Astrocyte (in vitro differentiated cells and primary cell): ENCODE measurements at regions not wholly inside any gene's neighbourhood (a gene's known extent, or its start where the extent isn't known, plus 50 kb on each side); places are given as distances from the start of the nearest gene placed in this dataset.

Experiments used
- DNase-seq: peaks from one replicate; pipeline ENCODE4 v3.0.0-alpha.2; 2010; ENCODE audit warnings: low read depth
- FAIRE-seq: peaks from 2 replicates; lab custom pipeline; 2011; peaks lifted over from hg19 to GRCh38; lab: Jason Lieb, UNC
- H2AFZ ChIP-seq: 2 replicates; pipeline ENCODE4 v1.6.0; 2012; ENCODE audit warnings: low read depth, low read length, inconsistent platforms
- H3K27ac ChIP-seq: 2 replicates; pipeline ENCODE4 v1.5.1; 2011; ENCODE audit warnings: low read depth, low read length, inconsistent platforms
- H3K27me3 ChIP-seq: 2 replicates; pipeline ENCODE4 v1.6.0; 2011; ENCODE audit warnings: low read length, inconsistent platforms; ENCODE audit not compliant: insufficient read depth
- H3K36me3 ChIP-seq: 2 replicates; pipeline ENCODE4 v1.5.1; 2011; ENCODE audit warnings: low read length, inconsistent platforms; ENCODE audit not compliant: insufficient read depth
- H3K4me1 ChIP-seq: 2 replicates; pipeline ENCODE4 v1.5.1; 2011; ENCODE audit warnings: low read length, inconsistent platforms; ENCODE audit not compliant: insufficient read depth
- H3K4me2 ChIP-seq: 2 replicates; pipeline ENCODE4 v1.6.0; 2012; ENCODE audit warnings: low read length, inconsistent platforms
- H3K4me3 ChIP-seq: 2 replicates; pipeline ENCODE4 v1.5.1; 2011; ENCODE audit warnings: low read depth, mild to moderate bottlenecking, low read length, inconsistent platforms; ENCODE audit not compliant: insufficient read depth
- H3K79me2 ChIP-seq: 2 replicates; pipeline ENCODE4 v1.6.0; 2012; ENCODE audit warnings: mild to moderate bottlenecking, low read length, inconsistent platforms; ENCODE audit not compliant: insufficient read depth
- H3K9ac ChIP-seq: 2 replicates; pipeline ENCODE4 v1.6.0; 2012; ENCODE audit warnings: mild to moderate bottlenecking, low read length, inconsistent platforms
- H3K9me3 ChIP-seq: 2 replicates; pipeline ENCODE4 v1.5.1; 2012; ENCODE audit warnings: low read depth, mild to moderate bottlenecking, low read length, inconsistent platforms; ENCODE audit not compliant: insufficient read depth
- H4K20me1 ChIP-seq: 2 replicates; pipeline ENCODE4 v1.6.0; 2012; ENCODE audit warnings: low read length, inconsistent platforms; ENCODE audit not compliant: insufficient read depth
- H3K27ac Mint-ChIP-seq: one replicate; pipeline ENCODE4 v1.8.0; 2021; ENCODE audit warnings: mild to moderate bottlenecking, mixed read lengths; ENCODE audit not compliant: unreplicated experiment
- H3K27me3 Mint-ChIP-seq: one replicate; pipeline ENCODE4 v1.8.0; 2021; ENCODE audit warnings: low read depth, mixed read lengths; ENCODE audit not compliant: unreplicated experiment
- H3K36me3 Mint-ChIP-seq: one replicate; pipeline ENCODE4 v1.8.0; 2021; ENCODE audit warnings: low read depth, mixed read lengths; ENCODE audit not compliant: unreplicated experiment
- H3K4me1 Mint-ChIP-seq: one replicate; pipeline ENCODE4 v1.8.0; 2021; ENCODE audit warnings: low read depth, mixed read lengths; ENCODE audit not compliant: unreplicated experiment
- H3K4me3 Mint-ChIP-seq: one replicate; pipeline ENCODE4 v1.8.0; 2021; ENCODE audit warnings: mild to moderate bottlenecking, moderate library complexity, mixed read lengths; ENCODE audit not compliant: unreplicated experiment
- H3K9me3 Mint-ChIP-seq: one replicate; pipeline ENCODE4 v1.8.0; 2021; ENCODE audit warnings: mild to moderate bottlenecking, mixed read lengths; ENCODE audit not compliant: unreplicated experiment
- EZH2 ChIP-seq: IDR thresholded peaks from 2 replicates; pipeline ENCODE4 v1.6.1; 2012; ENCODE audit warnings: mild to moderate bottlenecking, low read length, inconsistent platforms; ENCODE audit not compliant: insufficient read depth
- TF ChIP-seq, protein P1 (sequence below): IDR thresholded peaks from 2 replicates; pipeline ENCODE4 v1.5.1; 2011; ENCODE audit warnings: low read depth, mild to moderate bottlenecking, inconsistent platforms, low read length, moderate library complexity; ENCODE audit not compliant: insufficient read depth

DNA sequence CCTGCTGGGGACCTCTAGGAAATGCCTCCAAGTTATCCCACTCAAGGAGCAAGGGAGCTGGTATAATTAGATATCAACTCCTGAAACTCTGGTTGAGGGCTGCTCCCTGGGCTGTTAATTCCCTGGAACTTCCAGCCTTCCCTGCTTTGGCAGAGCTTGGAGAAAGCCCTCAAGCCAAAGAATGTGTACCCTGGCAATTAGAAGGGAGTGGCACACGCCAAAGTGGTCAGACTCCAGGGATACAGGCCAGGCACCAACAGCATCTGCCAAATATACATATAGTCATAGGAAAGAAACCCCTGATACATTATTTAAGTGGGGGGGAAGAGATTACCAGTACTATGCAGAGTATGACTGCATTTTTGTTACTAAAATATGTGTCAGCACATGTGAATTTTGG is 616.8 kb downstream of the BCOR start:
- Histone ChIP-seq H3K4me1 (no peaks in the 10 kb centered on the region), H4K20me1 (no peaks in the 10 kb centered on the region), H3K4me2 (no peak overlapping the region), H2AFZ (no peak overlapping the region), H3K9me3 (no peaks in the 10 kb centered on the region), H3K79me2 (no peaks in the 10 kb centered on the region), H3K27me3 (no peaks in the 10 kb centered on the region), H3K9ac (no peak overlapping the region), H3K27ac (no peak overlapping the region), H3K4me3 (no peak overlapping the region), H3K36me3 (no peaks in the 10 kb centered on the region)
- H3K27ac Mint-ChIP-seq = no peak overlapping the region
- TF ChIP-seq EZH2 = no peak
- TF ChIP-seq, protein P1, sequence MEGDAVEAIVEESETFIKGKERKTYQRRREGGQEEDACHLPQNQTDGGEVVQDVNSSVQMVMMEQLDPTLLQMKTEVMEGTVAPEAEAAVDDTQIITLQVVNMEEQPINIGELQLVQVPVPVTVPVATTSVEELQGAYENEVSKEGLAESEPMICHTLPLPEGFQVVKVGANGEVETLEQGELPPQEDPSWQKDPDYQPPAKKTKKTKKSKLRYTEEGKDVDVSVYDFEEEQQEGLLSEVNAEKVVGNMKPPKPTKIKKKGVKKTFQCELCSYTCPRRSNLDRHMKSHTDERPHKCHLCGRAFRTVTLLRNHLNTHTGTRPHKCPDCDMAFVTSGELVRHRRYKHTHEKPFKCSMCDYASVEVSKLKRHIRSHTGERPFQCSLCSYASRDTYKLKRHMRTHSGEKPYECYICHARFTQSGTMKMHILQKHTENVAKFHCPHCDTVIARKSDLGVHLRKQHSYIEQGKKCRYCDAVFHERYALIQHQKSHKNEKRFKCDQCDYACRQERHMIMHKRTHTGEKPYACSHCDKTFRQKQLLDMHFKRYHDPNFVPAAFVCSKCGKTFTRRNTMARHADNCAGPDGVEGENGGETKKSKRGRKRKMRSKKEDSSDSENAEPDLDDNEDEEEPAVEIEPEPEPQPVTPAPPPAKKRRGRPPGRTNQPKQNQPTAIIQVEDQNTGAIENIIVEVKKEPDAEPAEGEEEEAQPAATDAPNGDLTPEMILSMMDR = no peak
- H3K36me3 Mint-ChIP-seq = no peaks in the 10 kb centered on the region
- DNase-seq (no peak), FAIRE-seq (no peak)
- no peak overlapping the region for H3K4me3 Mint-ChIP-seq
- no peaks in the 10 kb centered on the region for H3K9me3 Mint-ChIP-seq
- no peaks in the 10 kb centered on the region for H3K4me1 Mint-ChIP-seq
- H3K27me3 Mint-ChIP-seq = peaks cover 40% of the 10 kb centered on the region

DNA sequence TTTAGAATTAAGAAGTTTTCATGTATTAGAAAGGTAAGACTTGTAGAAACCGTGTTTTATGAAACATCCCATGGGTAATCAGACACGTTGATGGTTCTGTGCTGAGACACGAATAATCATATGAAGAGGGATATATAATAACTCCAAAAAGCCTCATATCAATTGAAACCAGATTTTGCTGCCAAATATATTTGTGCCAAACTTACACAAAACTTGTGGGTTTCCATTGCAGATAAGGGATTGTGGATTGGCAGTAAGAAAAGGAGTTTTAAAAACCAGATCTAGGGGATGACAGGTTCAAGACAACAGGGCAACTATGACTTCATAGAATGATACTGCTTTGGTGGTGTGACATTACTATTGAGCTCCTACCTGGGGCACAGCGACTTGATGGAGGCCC is 616.1 kb downstream of the BCOR start:
- no peak for DNase-seq
- Histone ChIP-seq H3K36me3 (no peaks in the 10 kb centered on the region), H3K79me2 (no peaks in the 10 kb centered on the region), H3K27me3 (no peaks in the 10 kb centered on the region), H3K9me3 (no peaks in the 10 kb centered on the region), H4K20me1 (no peaks in the 10 kb centered on the region), H3K4me2 (no peak overlapping the region), H2AFZ (no peak overlapping the region), H3K9ac (no peak overlapping the region), H3K4me3 (no peak overlapping the region), H3K27ac (no peak overlapping the region), H3K4me1 (no peaks in the 10 kb centered on the region)
- no peaks in the 10 kb centered on the region for H3K9me3 Mint-ChIP-seq
- H3K27ac Mint-ChIP-seq = no peak overlapping the region
- peaks cover 34% of the 10 kb centered on the region for H3K27me3 Mint-ChIP-seq
- no peak for TF ChIP-seq EZH2
- TF ChIP-seq, protein P1 = no peak
- FAIRE-seq = peak; percentile 41
- H3K4me1 Mint-ChIP-seq = no peaks in the 10 kb centered on the region
- no peak overlapping the region for H3K4me3 Mint-ChIP-seq
- H3K36me3 Mint-ChIP-seq = no peaks in the 10 kb centered on the region

DNA sequence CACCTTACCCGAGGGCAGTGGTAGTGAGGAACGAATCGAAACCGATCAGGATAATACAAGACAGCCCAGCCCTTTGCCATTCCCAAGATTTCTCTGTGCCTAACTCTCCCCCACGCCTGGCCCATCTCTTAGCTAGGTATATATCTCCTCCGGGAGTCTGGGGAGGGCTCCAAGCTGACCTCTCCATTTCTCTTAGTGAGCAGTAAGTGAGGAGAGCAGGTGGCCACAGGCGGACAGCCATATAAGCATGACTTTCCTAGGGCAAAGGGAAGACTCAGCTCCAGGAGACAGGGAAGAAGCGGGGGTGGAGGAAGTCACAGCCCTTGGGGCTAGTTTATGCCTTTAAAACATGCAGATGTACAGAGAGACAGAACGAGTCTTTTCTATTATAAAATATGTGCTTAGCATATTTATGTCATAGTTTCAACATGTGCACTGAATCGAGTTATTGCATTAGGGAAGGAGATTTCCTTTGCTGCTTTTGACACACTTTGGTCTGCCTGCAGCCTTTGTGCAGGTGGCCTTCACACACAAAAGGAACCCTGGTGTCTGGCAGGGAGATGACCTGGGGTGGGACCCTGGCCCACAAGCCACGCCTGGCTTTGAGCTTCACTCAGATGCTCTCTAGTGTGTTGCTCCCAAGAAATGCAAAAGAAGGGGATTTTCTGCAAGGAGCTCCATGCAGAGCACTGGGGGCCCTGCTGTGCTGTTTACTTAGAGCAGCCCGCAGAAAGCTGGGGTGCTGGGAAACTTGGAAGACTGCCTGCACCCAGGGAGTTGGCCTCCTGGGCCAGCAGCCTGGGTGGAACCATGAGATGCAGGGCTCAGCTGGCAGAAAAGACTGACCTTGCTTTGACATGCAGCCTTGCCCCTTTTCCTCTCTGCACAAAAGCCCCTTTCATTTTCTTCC is 613.3 kb downstream of the BCOR start:
- Histone ChIP-seq H3K27me3 (no peaks in the 10 kb centered on the region), H3K36me3 (no peaks in the 10 kb centered on the region), H3K4me3 (no peak overlapping the region), H3K27ac (no peak overlapping the region), H3K4me1 (no peaks in the 10 kb centered on the region), H4K20me1 (no peaks in the 10 kb centered on the region), H3K9me3 (no peaks in the 10 kb centered on the region), H3K9ac (no peak overlapping the region), H3K79me2 (no peaks in the 10 kb centered on the region), H3K4me2 (no peak overlapping the region), H2AFZ (no peak overlapping the region)
- Mint-ChIP-seq H3K4me3 (no peak overlapping the region), H3K36me3 (no peaks in the 10 kb centered on the region), H3K27me3 (peaks cover 37% of the 10 kb centered on the region), H3K4me1 (no peaks in the 10 kb centered on the region), H3K27ac (no peak overlapping the region), H3K9me3 (no peaks in the 10 kb centered on the region)
- DNase-seq (no peak), FAIRE-seq (no peak)
- TF ChIP-seq, protein P1 = no peak
- no peak for TF ChIP-seq EZH2
